ENCODE measurements at regions not wholly inside any gene's neighbourhood (a gene's known extent, or its start where the extent isn't known, plus 50 kb on each side); places are given as distances from the start of the nearest gene placed in this dataset.

- TF ChIP-seq, protein P1, sequence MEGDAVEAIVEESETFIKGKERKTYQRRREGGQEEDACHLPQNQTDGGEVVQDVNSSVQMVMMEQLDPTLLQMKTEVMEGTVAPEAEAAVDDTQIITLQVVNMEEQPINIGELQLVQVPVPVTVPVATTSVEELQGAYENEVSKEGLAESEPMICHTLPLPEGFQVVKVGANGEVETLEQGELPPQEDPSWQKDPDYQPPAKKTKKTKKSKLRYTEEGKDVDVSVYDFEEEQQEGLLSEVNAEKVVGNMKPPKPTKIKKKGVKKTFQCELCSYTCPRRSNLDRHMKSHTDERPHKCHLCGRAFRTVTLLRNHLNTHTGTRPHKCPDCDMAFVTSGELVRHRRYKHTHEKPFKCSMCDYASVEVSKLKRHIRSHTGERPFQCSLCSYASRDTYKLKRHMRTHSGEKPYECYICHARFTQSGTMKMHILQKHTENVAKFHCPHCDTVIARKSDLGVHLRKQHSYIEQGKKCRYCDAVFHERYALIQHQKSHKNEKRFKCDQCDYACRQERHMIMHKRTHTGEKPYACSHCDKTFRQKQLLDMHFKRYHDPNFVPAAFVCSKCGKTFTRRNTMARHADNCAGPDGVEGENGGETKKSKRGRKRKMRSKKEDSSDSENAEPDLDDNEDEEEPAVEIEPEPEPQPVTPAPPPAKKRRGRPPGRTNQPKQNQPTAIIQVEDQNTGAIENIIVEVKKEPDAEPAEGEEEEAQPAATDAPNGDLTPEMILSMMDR (IDR thresholded peaks at IDR 0.05), result no peak
- TF ChIP-seq EZH2 (IDR thresholded peaks at IDR 0.05), result no peak
Measured at GRCh38 chr3:101117465-101117864, 124.2 kb upstream of the ABI3BP start.

All from neural progenitor cell (in vitro differentiated cells).